NCI-H748 (cell line): ENCODE measurements at regions not wholly inside any gene's neighbourhood (a gene's known extent, or its start where the extent isn't known, plus 50 kb on each side); places are given as distances from the start of the nearest gene placed in this dataset.

Source experiments
- DNase-seq: peaks from one replicate; lab custom pipeline; 2025; ENCODE audit not compliant: unreplicated experiment; lab: John Stamatoyannopoulos, UW

DNA sequence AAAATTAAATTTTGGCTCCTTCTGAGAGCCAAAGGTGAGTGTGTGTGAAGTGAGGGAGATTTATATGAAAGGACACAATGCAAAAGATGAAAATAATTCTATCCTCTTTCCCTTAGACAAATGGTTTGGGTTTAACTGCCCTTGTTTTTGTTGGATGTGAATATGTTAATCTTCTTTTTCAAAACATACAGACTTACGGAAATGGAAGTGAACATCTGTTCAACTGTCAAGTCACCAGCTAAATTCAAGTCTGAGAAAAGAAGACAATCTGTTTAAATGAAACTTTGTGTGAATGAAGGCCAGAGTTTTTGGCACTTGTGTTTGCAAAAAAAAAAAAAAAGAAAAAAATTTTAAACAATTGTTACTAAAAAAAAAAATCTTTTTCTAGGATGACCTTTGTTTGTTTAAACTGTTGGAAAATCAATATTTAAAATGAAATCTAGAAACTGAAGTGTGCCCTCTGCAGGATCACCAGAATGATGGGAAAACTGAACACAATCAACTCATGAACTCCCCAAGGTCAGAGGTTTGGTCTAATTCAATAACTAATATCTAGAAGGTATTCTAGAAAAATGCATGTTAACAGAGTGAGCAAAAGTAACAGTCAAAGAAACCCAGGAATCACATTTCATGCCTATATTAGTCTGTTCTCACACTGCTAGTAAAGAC lies 448.8 kb downstream of the FLRT2 start:
- DNase-seq = no peak

DNA sequence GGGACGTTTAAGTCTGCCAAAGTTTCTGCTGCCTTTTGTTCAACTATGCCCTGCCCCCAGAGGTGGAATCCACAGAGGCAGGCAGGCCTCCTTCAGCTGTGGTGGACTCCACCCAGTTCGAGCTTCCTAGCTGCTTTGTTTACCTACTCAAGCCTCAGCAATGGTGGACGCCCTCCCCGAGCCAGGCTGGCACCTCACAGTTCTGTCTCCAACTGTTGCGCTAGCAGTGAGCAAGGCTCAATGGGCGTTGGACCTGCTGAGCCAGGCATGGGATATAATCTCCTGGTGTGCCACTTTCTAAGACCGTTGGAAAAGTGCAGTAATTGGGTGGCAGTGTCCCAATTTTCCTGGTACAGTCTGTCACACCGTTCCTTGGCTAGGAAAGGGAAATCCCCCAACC lies 444.7 kb downstream of the FLRT2 start:
- DNase-seq = no peak

DNA sequence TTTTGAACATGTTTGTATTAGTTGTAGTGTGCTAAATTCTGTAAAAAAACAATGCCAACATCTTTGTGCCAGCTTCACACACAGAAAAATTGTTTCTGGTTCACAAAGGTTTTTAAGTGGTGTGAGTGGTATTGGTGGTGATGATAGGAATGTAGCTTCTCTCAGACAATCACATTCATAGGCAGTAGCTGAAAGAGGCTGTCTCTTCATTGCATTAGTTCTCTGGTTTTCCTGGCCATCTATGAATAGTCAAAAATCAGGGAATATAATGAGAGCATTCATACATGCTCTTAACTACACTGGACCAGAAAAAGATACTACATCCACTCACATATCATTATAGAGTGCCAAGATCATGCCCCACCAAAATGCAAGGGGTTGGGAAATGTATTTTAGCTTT lies 433.5 kb downstream of the FLRT2 start:
- DNase-seq = no peak

DNA sequence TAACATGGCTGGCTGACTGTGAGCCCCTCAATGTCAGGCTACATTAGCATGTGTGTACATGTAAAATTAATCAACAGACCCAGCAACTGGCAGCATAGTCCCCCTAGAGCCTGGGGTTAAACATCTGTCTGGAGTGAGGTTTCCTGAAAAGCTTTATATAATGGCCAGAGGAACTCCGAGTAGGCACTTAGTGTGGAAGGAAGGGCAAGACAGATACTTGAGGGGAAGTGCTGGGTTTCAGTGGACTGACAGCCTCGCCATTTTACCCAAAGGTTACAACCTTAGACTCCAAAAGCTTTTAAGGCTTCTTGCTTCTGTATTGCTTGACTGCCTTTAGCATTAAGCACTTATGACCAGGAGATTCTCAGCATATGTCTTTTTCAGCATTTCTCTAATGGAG lies 430.8 kb downstream of the FLRT2 start:
- DNase-seq = no peak

DNA sequence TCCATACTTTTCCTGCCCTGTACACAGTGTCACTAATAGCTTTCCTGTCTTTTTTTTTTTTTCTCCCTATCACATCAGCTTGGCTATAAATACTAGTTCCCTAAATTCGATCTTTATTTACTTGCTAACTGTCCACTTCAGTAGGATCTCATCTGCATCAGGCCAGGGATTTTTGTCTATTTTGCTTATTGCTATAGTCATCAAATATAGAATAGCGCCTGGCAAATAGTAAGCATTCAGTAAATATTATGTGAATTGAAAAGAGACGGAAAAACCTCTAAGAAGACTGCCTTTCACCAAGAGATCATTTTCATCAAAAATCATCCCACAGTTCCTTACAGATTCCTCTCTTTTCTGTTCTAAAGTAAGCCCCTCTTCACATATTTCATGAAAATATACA lies 429.1 kb downstream of the FLRT2 start:
- DNase-seq = no peak

GRCh38 chr14:85958069-85958468 lies 428.1 kb downstream of the FLRT2 start:
- DNase-seq = peak; percentile 22

DNA sequence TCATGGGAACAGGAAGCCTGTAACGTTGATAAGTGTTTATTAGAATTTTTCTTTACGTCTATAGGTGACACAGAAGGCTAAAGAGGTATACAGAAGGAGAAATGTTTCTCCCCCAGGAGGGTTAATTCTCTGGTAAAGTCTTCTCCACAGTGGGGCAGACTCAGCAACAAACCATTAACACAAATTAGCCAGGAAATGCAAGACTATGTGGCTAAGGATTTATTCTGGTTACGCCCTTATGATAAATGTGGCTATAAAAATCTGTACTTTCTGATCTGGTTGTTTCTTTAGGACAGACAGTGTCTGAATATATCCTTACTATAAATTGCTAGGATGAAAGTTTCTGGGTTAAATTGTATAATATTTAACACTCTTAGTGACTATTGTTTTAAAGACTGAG lies 423.3 kb downstream of the FLRT2 start:
- no peak for DNase-seq

- DNase-seq = no peak
Measured at GRCh38 chr14:85948153-85948552, 418.2 kb downstream of the FLRT2 start.

GRCh38 chr14:85947461-85948139 lies 417.7 kb downstream of the FLRT2 start:
- DNase-seq = no peak

DNA sequence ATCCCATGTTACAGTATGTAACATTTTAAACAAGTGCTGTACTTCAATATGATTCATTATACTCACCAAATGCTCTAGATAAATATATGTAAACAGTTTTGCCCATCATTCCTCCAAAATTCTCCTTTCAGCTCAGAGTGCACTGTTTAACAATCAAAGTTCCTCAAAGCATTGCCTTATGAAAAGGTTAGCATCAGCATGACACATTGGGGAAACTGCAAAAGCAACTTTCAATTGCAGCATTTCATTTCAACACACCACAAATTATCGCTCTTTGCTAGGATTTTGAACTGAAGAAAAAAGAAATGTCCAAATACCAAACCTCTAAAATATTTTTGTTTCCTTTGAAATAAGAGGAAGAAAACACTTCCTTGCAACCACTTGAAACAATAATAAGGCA lies 413.2 kb downstream of the FLRT2 start:
- DNase-seq = no peak

DNA sequence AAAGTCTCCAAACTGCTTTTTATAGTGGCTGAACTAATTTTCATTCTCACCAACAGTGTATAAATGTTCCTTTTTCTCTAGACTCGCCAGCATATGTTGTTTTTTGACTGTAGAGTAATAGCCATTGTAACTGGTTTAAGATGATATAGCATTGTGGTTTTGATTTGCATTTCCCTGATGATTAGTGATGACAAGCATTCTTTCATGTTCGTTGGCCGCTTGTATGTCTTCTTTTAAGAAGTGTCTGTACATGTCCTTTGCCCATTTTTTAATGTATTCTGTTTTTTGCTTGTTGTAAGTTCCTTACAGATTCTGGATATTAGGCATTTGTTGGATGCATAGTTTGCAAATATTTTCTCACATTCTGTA lies 404.9 kb downstream of the FLRT2 start:
- peak; percentile 26 for DNase-seq

GRCh38 chr14:85934123-85934885 lies 404.4 kb downstream of the FLRT2 start:
- peak; percentile 73 for DNase-seq

GRCh38 chr14:85921241-85921640 lies 391.3 kb downstream of the FLRT2 start:
- no peak for DNase-seq

- no peak for DNase-seq
Measured at GRCh38 chr14:85917716-85918115, 387.8 kb downstream of the FLRT2 start.

DNA sequence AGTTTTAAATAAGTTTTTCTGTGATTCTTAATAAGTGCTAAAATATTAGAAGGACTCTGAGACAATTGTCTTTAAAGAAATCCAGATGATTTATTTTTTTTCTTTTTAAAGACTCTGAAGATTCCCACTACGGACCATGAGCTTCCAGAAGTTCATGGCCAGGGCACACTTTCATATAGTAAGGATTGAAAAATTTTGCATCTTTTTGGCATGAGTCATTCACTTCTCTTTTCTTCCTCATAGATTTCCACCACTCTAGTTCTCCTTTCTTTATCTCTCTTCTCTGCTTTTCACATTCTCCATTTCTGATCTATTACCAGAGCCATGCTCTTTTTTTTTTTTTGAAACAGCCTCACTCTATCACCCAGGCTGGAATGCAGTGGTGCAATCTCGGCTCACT lies 385.8 kb downstream of the FLRT2 start:
- no peak for DNase-seq

- no peak for DNase-seq
Measured at GRCh38 chr14:85912141-85912540, 382.2 kb downstream of the FLRT2 start.

DNA sequence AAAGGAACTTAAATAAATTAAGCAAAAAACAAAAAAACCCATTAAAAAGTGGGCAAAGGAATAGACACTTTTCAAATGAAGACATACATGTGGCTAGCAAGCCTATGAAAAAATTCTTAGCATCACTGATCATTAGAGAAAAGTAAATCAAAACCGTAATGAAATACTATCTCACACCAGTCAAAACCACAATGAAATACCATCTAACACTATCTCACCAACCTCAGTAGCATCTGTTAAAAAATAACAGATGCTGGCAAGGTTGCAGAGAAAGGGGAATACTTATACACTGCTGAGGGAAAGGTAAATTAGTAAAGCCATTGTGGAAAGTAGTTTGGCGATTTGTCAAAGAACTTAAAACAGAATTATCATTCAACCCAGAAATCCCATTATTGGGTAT lies 381.1 kb downstream of the FLRT2 start:
- DNase-seq = no peak

DNA sequence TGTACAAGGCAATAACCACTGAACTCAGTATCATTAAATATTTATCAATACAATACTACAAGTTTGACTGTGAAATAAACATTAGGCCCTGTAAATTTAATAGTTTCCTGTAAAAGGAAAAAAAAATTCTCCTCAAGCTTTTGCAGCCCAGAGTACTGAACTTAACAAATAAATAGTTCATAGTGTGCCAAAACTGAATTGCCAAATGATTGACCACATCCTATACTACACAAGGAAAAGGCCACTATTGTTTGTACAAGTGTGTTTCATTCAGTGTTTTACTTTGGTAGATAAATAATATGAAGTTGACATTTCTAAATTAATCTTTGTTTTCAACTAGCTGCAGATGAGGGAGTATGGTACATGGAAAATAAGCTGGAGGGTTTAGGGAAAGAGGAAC lies 379.6 kb downstream of the FLRT2 start:
- DNase-seq = peak; percentile 27

GRCh38 chr14:85907536-85907935 lies 377.6 kb downstream of the FLRT2 start:
- DNase-seq = no peak

DNA sequence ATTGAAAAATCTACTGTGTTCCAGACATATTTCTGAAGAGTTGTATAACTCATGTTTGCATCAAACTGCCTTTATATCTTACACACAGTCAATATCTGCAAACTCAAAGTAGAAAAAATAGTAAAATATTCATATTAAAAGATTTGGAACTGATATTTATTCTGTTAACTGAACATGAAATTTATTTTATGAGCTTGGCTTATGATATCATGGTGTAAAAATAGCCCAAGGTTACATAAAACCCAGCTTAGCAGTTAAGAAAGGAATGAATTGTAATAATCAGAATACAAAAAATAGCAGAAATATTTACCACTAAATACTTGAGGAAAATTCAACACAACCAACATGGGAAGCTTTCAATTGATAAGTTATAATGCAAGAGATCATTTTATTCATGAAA lies 367.9 kb downstream of the FLRT2 start:
- no peak for DNase-seq

DNA sequence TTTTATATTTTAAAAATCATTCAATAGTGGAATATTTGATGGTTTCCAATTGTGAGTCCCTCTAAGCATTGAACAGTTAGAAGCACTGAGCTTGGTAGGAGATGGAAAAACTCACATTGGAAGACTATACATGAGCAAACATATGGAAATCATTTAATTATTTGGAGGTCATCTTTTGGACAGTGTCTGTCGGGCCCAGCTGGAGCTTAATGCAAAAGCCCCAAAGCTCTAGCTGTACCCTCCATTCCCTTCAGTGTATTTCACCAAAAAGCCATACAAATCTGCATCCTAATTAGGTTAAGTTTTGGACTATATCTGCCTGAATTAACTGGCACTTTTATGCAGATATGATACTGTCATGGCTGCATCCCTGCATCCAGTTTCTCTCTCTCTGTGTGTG lies 365.7 kb downstream of the FLRT2 start:
- DNase-seq = no peak

- no peak for DNase-seq
Measured at GRCh38 chr14:85892251-85892650, 362.3 kb downstream of the FLRT2 start.
